B cell (primary cell): ENCODE measurements at regions not wholly inside any gene's neighbourhood (a gene's known extent, or its start where the extent isn't known, plus 50 kb on each side); places are given as distances from the start of the nearest gene placed in this dataset.

Experiments
- ATAC-seq: fragments of 200-7000 bp; cut with Tn5 transposase; one replicate; pipeline ENCODE4 v1.10.0; 2021; ENCODE audit warnings: low read depth, mild to moderate bottlenecking, moderate number of reproducible peaks, moderate library complexity
- CTCF ChIA-PET: fragments of 350-600 bp; sonication (Branson Sonifier 250); formaldehyde crosslinking; loops from one replicate; lab custom pipeline; 2021; ENCODE audit warnings: antibody characterized with exemption, inconsistent platforms; lab: Charles Lee
- POLR2A ChIA-PET: fragments of 350-600 bp; sonication (Branson Sonifier 250); formaldehyde crosslinking; loops from one replicate; lab custom pipeline; 2021; ENCODE audit warnings: antibody characterized with exemption; lab: Charles Lee
- DNase-seq: peaks from one replicate; pipeline ENCODE4 v3.0.0; 2013
- H2AFZ ChIP-seq: 2 replicates; pipeline ENCODE4 v1.6.1; 2012; ENCODE audit warnings: mild to moderate bottlenecking, low read depth, low read length; ENCODE audit not compliant: insufficient read depth, poor library complexity, severe bottlenecking
- H3K27ac ChIP-seq, 2 donors: 1 replicate in 1 of 2; 2 replicates in 1 of 2; pipeline ENCODE4 v1.5.1; 2012 to 2013; ENCODE audit warnings: low read length in 2 of 2, mild to moderate bottlenecking in 2 of 2, moderate library complexity in 1 of 2
- H3K27me3 ChIP-seq, 4 experiments: fragments of 200-600 bp in 1 of 4; sonication (generic) in 1 of 4; replicated peaks in 1 of 4; 1 replicate in 2 of 4; 2 replicates in 2 of 4; pipeline versions ENCODE4 v1.6.1 to v1.7.0; 2013 to 2016; ENCODE audit warnings: low read length in 3 of 4, mild to moderate bottlenecking in 2 of 4, mixed read lengths in 1 of 4, moderate library complexity in 1 of 4; ENCODE audit not compliant: insufficient read depth in 4 of 4, control insufficient read depth in 3 of 4; ENCODE audit errors: control extremely low read depth in 1 of 4
- H3K36me3 ChIP-seq, 2 experiments: replicated peaks in 1 of 2; 1 replicate in 1 of 2; 2 replicates in 1 of 2; pipeline versions ENCODE4 v1.6.1 to v1.7.1; 2013; ENCODE audit warnings: low read length in 1 of 2; ENCODE audit not compliant: insufficient read depth in 2 of 2, control insufficient read depth in 1 of 2; ENCODE audit errors: control extremely low read depth in 1 of 2, extremely low read depth in 1 of 2
- H3K4me1 ChIP-seq, 2 donors: fragments of 200-600 bp in 1 of 2; sonication (generic) in 1 of 2; 1 replicate in 1 of 2; 2 replicates in 1 of 2; pipeline versions ENCODE4 v1.5.1 to v1.6.1; 2013 to 2017; ENCODE audit warnings: low read length in 2 of 2; ENCODE audit not compliant: control insufficient read depth in 2 of 2, insufficient read depth in 2 of 2
- H3K4me2 ChIP-seq: replicated peaks from 2 replicates; pipeline ENCODE3; 2012; ENCODE audit warnings: mild to moderate bottlenecking, low read depth, low read length; ENCODE audit not compliant: poor library complexity, severe bottlenecking
- H3K4me3 ChIP-seq, 5 experiments: fragments of 200-600 bp in 1 of 5; sonication (generic) in 1 of 5; 1 replicate in 3 of 5; 2 replicates in 2 of 5; pipeline versions ENCODE4 v1.5.1 to v1.7.0; 2011 to 2016; ENCODE audit warnings: low read length in 4 of 5, mild to moderate bottlenecking in 4 of 5, low read depth in 2 of 5, control low read depth in 1 of 5, moderate library complexity in 1 of 5; ENCODE audit not compliant: insufficient read depth in 1 of 5; ENCODE audit errors: control extremely low read depth in 1 of 5, extremely low read depth in 1 of 5
- H3K79me2 ChIP-seq: fragments of 200-600 bp; sonication (generic); one replicate; pipeline ENCODE4 v1.6.0; 2016; ENCODE audit warnings: low read length; ENCODE audit not compliant: control insufficient read depth, insufficient read depth
- H3K9ac ChIP-seq: fragments of 200-600 bp; sonication (generic); 2 replicates; pipeline ENCODE4 v1.6.1; 2017; ENCODE audit warnings: mild to moderate bottlenecking, low read length, moderate library complexity
- H3K9me3 ChIP-seq, 3 donors: one replicate each; pipeline versions ENCODE4 v1.6.1 to v1.7.1; 2013; ENCODE audit warnings: low read length in 2 of 3; ENCODE audit not compliant: control insufficient read depth in 2 of 3, insufficient read depth in 1 of 3; ENCODE audit errors: control extremely low read depth in 1 of 3
- H4K20me1 ChIP-seq: 2 replicates; pipeline ENCODE4 v1.6.0; 2012; ENCODE audit warnings: mild to moderate bottlenecking, low read length; ENCODE audit not compliant: insufficient read depth, control insufficient read depth, poor library complexity, severe bottlenecking
- H3K27ac Mint-ChIP-seq: one replicate; pipeline ENCODE4 v1.8.0; 2021; ENCODE audit warnings: mixed read lengths
- H3K27me3 Mint-ChIP-seq: one replicate; pipeline ENCODE4 v1.8.0; 2021; ENCODE audit warnings: mixed read lengths
- H3K4me1 Mint-ChIP-seq: one replicate; pipeline ENCODE4 v1.8.0; 2021; ENCODE audit warnings: mixed read lengths
- H3K4me3 Mint-ChIP-seq: one replicate; pipeline ENCODE4 v1.8.0; 2021; ENCODE audit warnings: mixed read lengths
- H3K9me3 Mint-ChIP-seq: one replicate; pipeline ENCODE4 v1.8.0; 2022; ENCODE audit warnings: mixed read lengths; ENCODE audit not compliant: insufficient read depth
- EZH2 ChIP-seq: IDR thresholded peaks from 2 replicates; pipeline ENCODE4 v1.6.1; 2012; ENCODE audit warnings: borderline replicate concordance, low read depth, mild to moderate bottlenecking, moderate library complexity, low read length; ENCODE audit not compliant: insufficient read depth, poor library complexity, severe bottlenecking
- WGBS: methylation state at CpG from one replicate; pipeline ENCODE4 v1.1.5; 2013; ENCODE audit warnings: missing lambda C conversion rate; ENCODE audit not compliant: insufficient coverage; 5-methylcytosine and 5-hydroxymethylcytosine counted together
- intact Hi-C: fragments of 100-400 bp; cut with micrococcal nuclease; formaldehyde crosslinking; loops from one replicate; pipeline ENCODE4 v1.10.0; 2022
- TF ChIP-seq, protein P1 (sequence below): fragments of 200-600 bp; IDR thresholded peaks from one replicate; pipeline ENCODE4 v1.8.0; 2022; ENCODE audit warnings: antibody characterized with exemption, mild to moderate bottlenecking

- Mint-ChIP-seq H3K4me1 (peaks cover 19% of the 10 kb centered on the region), H3K4me3 (no peak overlapping the region), H3K27ac (no peak overlapping the region), H3K9me3 (no peaks in the 10 kb centered on the region), H3K27me3 (no peaks in the 10 kb centered on the region)
- ChIA-PET CTCF (no interaction called here), POLR2A (no interaction called here)
- WGBS, result no CpG with 5 or more reads among the region's 3 CpGs
- no peaks in the 10 kb centered on the region for H3K79me2 ChIP-seq
- H3K4me1 ChIP-seq, result peaks cover 3 to 12% of the 10 kb centered on the region in 2 donors
- no peak overlapping the region for H3K27ac ChIP-seq
- no peak overlapping the region for H3K4me3 ChIP-seq
- no peak overlapping the region for H3K9ac ChIP-seq
- ATAC-seq, result no peak
- DNase-seq, result no peak
- H3K4me2 ChIP-seq, result no peak overlapping the region
- intact Hi-C loops, result no loop called here
- H3K9me3 ChIP-seq, result no peaks in the 10 kb centered on the region
- no peak for TF ChIP-seq EZH2
- TF ChIP-seq, protein P1, sequence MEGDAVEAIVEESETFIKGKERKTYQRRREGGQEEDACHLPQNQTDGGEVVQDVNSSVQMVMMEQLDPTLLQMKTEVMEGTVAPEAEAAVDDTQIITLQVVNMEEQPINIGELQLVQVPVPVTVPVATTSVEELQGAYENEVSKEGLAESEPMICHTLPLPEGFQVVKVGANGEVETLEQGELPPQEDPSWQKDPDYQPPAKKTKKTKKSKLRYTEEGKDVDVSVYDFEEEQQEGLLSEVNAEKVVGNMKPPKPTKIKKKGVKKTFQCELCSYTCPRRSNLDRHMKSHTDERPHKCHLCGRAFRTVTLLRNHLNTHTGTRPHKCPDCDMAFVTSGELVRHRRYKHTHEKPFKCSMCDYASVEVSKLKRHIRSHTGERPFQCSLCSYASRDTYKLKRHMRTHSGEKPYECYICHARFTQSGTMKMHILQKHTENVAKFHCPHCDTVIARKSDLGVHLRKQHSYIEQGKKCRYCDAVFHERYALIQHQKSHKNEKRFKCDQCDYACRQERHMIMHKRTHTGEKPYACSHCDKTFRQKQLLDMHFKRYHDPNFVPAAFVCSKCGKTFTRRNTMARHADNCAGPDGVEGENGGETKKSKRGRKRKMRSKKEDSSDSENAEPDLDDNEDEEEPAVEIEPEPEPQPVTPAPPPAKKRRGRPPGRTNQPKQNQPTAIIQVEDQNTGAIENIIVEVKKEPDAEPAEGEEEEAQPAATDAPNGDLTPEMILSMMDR, result no peak
- H4K20me1 ChIP-seq, result no peaks in the 10 kb centered on the region
- no peaks in the 10 kb centered on the region for H3K36me3 ChIP-seq
- H3K27me3 ChIP-seq, result no peaks in the 10 kb centered on the region
- no peak overlapping the region for H2AFZ ChIP-seq
Observed at GRCh38 chr1:199282751-199283305, 644.0 kb downstream of the PTPRC start.

GRCh38 chr1:199283794-199284193, 645.0 kb downstream of the PTPRC start:
- Mint-ChIP-seq H3K4me1 (peaks cover 19% of the 10 kb centered on the region), H3K4me3 (no peak overlapping the region), H3K27ac (no peak overlapping the region), H3K9me3 (no peaks in the 10 kb centered on the region), H3K27me3 (no peaks in the 10 kb centered on the region)
- Histone ChIP-seq H3K4me3 (no peak overlapping the region), H4K20me1 (no peaks in the 10 kb centered on the region), H3K27me3 (no peaks in the 10 kb centered on the region), H3K4me2 (no peak overlapping the region), H3K9ac (no peak overlapping the region), H2AFZ (no peak overlapping the region), H3K9me3 (no peaks in the 10 kb centered on the region), H3K79me2 (no peaks in the 10 kb centered on the region), H3K4me1 (peaks cover 3 to 12% of the 10 kb centered on the region in 2 donors), H3K36me3 (no peaks in the 10 kb centered on the region), H3K27ac (no peak overlapping the region)
- no peak for TF ChIP-seq EZH2
- TF ChIP-seq, protein P1, result no peak
- POLR2A ChIA-PET, result no interaction called here
- intact Hi-C loops, result no loop called here
- CTCF ChIA-PET, result no interaction called here
- WGBS, result 64% methylated on average over 1 of the region's 2 CpGs
- no peak for ATAC-seq
- no peak for DNase-seq
